ENCODE measurements at regions not wholly inside any gene's neighbourhood (a gene's known extent, or its start where the extent isn't known, plus 50 kb on each side); places are given as distances from the start of the nearest gene placed in this dataset.

GRCh38 chrX:96386325-96386724, 298.3 kb upstream of the DIAPH2 start:
- Histone ChIP-seq H3K9me3 (ENCODE audit: control insufficient read depth in 2 of 2, insufficient read depth in 1 of 2, low read depth in 1 of 2, low read length in 1 of 2) (no peaks in the 10 kb centered on the region), H3K4me3 (ENCODE audit: low read depth in 1 of 3, low read length in 3 of 3) (no peak overlapping the region), H3K27ac (ENCODE audit: low read depth in 1 of 3, low read length in 2 of 3) (no peak overlapping the region), H3K27me3 (ENCODE audit: control insufficient read depth in 3 of 3, insufficient read depth in 3 of 3, low read length in 3 of 3) (no peaks in the 10 kb centered on the region), H3K4me1 (ENCODE audit: control insufficient read depth in 3 of 3, insufficient read depth in 2 of 3, low read depth in 1 of 3, low read length in 2 of 3) (no peaks in the 10 kb centered on the region), H3K36me3 (ENCODE audit: control insufficient read depth in 3 of 3, insufficient read depth in 2 of 3, low read depth in 1 of 3, low read length in 3 of 3) (no peaks in the 10 kb centered on the region)
- no peak for DNase-seq
- 48 to 68% (median 53%) methylated on average over 3 of the region's 3 CpGs for WGBS, 3 donors
- FAIRE-seq = no peak

GRCh38 chrX:96386981-96387380, 297.7 kb upstream of the DIAPH2 start:
- no peak for FAIRE-seq

GRCh38 chrX:96387801-96388200, 296.8 kb upstream of the DIAPH2 start:
- Histone ChIP-seq H3K27ac (ENCODE audit: low read depth in 1 of 3, low read length in 2 of 3) (no peak overlapping the region), H3K27me3 (ENCODE audit: control insufficient read depth in 3 of 3, insufficient read depth in 3 of 3, low read length in 3 of 3) (no peaks in the 10 kb centered on the region), H3K36me3 (ENCODE audit: control insufficient read depth in 3 of 3, insufficient read depth in 2 of 3, low read depth in 1 of 3, low read length in 3 of 3) (no peaks in the 10 kb centered on the region), H3K4me1 (ENCODE audit: control insufficient read depth in 3 of 3, insufficient read depth in 2 of 3, low read depth in 1 of 3, low read length in 2 of 3) (no peaks in the 10 kb centered on the region), H3K4me3 (ENCODE audit: low read depth in 1 of 3, low read length in 3 of 3) (no peak overlapping the region), H3K9me3 (ENCODE audit: control insufficient read depth in 2 of 2, insufficient read depth in 1 of 2, low read depth in 1 of 2, low read length in 1 of 2) (no peaks in the 10 kb centered on the region)
- DNase-seq (no peak), FAIRE-seq (no peak)
- WGBS, 3 donors = 68 to 77% (median 68%) methylated on average over 2 of the region's 2 CpGs

More at GRCh38 chrX:96386981-96387380, 297.7 kb upstream of the DIAPH2 start:
- Histone ChIP-seq H3K9me3 (ENCODE audit: control insufficient read depth in 2 of 2, insufficient read depth in 1 of 2, low read depth in 1 of 2, low read length in 1 of 2) (no peaks in the 10 kb centered on the region), H3K4me3 (ENCODE audit: low read depth in 1 of 3, low read length in 3 of 3) (no peak overlapping the region), H3K27me3 (ENCODE audit: control insufficient read depth in 3 of 3, insufficient read depth in 3 of 3, low read length in 3 of 3) (no peaks in the 10 kb centered on the region), H3K27ac (ENCODE audit: low read depth in 1 of 3, low read length in 2 of 3) (no peak overlapping the region), H3K36me3 (ENCODE audit: control insufficient read depth in 3 of 3, insufficient read depth in 2 of 3, low read depth in 1 of 3, low read length in 3 of 3) (no peaks in the 10 kb centered on the region), H3K4me1 (ENCODE audit: control insufficient read depth in 3 of 3, insufficient read depth in 2 of 3, low read depth in 1 of 3, low read length in 2 of 3) (no peaks in the 10 kb centered on the region)
- 84 to 94% (median 88%) methylated on average over 2 of the region's 2 CpGs for whole genome bisulfite sequencing, 3 donors
- DNase-seq = no peak

- FAIRE-seq = no peak
These were observed 295.2 kb upstream of the DIAPH2 start for GRCh38 chrX:96389281-96390047.

GRCh38 chrX:96394598-96394997, 290.0 kb upstream of the DIAPH2 start:
- DNase-seq (no peak), FAIRE-seq (no peak)
- H3K4me1 ChIP-seq (ENCODE audit: control insufficient read depth in 3 of 3, insufficient read depth in 2 of 3, low read depth in 1 of 3, low read length in 2 of 3) = no peaks in the 10 kb centered on the region

More at GRCh38 chrX:96389281-96390047, 295.2 kb upstream of the DIAPH2 start:
- H3K9me3 ChIP-seq (ENCODE audit: control insufficient read depth in 2 of 2, insufficient read depth in 1 of 2, low read depth in 1 of 2, low read length in 1 of 2) = no peaks in the 10 kb centered on the region
- no peak overlapping the region for H3K27ac ChIP-seq (ENCODE audit: low read depth in 1 of 3, low read length in 2 of 3)
- no peaks in the 10 kb centered on the region for H3K27me3 ChIP-seq (ENCODE audit: control insufficient read depth in 3 of 3, insufficient read depth in 3 of 3, low read length in 3 of 3)
- no peaks in the 10 kb centered on the region for H3K36me3 ChIP-seq (ENCODE audit: control insufficient read depth in 3 of 3, insufficient read depth in 2 of 3, low read depth in 1 of 3, low read length in 3 of 3)
- no peak for DNase-seq
- 45 to 73% (median 55%) methylated on average over 5 of the region's 5 CpGs for WGBS, 3 donors
- H3K4me1 ChIP-seq (ENCODE audit: control insufficient read depth in 3 of 3, insufficient read depth in 2 of 3, low read depth in 1 of 3, low read length in 2 of 3) = no peaks in the 10 kb centered on the region
- H3K4me3 ChIP-seq (ENCODE audit: low read depth in 1 of 3, low read length in 3 of 3) = no peak overlapping the region

GRCh38 chrX:96403446-96403845, 281.2 kb upstream of the DIAPH2 start:
- no peak overlapping the region for H3K4me3 ChIP-seq (ENCODE audit: low read depth in 1 of 3, low read length in 3 of 3)
- no peaks in the 10 kb centered on the region for H3K9me3 ChIP-seq (ENCODE audit: control insufficient read depth in 2 of 2, insufficient read depth in 1 of 2, low read depth in 1 of 2, low read length in 1 of 2)
- H3K27ac ChIP-seq (ENCODE audit: low read depth in 1 of 3, low read length in 2 of 3) = no peak overlapping the region
- no peaks in the 10 kb centered on the region for H3K36me3 ChIP-seq (ENCODE audit: control insufficient read depth in 3 of 3, insufficient read depth in 2 of 3, low read depth in 1 of 3, low read length in 3 of 3)
- H3K4me1 ChIP-seq (ENCODE audit: control insufficient read depth in 3 of 3, insufficient read depth in 2 of 3, low read depth in 1 of 3, low read length in 2 of 3) = no peaks in the 10 kb centered on the region
- no peaks in the 10 kb centered on the region for H3K27me3 ChIP-seq (ENCODE audit: control insufficient read depth in 3 of 3, insufficient read depth in 3 of 3, low read length in 3 of 3)
- DNase-seq (no peak), FAIRE-seq (no peak)
- WGBS, 3 donors = 38 to 56% (median 39%) methylated on average over 3 of the region's 3 CpGs

More at GRCh38 chrX:96394598-96394997, 290.0 kb upstream of the DIAPH2 start:
- Histone ChIP-seq H3K27me3 (ENCODE audit: control insufficient read depth in 3 of 3, insufficient read depth in 3 of 3, low read length in 3 of 3) (no peaks in the 10 kb centered on the region), H3K36me3 (ENCODE audit: control insufficient read depth in 3 of 3, insufficient read depth in 2 of 3, low read depth in 1 of 3, low read length in 3 of 3) (no peaks in the 10 kb centered on the region), H3K27ac (ENCODE audit: low read depth in 1 of 3, low read length in 2 of 3) (no peak overlapping the region), H3K4me3 (ENCODE audit: low read depth in 1 of 3, low read length in 3 of 3) (no peak overlapping the region), H3K9me3 (ENCODE audit: control insufficient read depth in 2 of 2, insufficient read depth in 1 of 2, low read depth in 1 of 2, low read length in 1 of 2) (no peaks in the 10 kb centered on the region)
- WGBS, 3 donors = 22 to 73% (median 50%) methylated on average over 1 of the region's 1 CpG

GRCh38 chrX:96405842-96406241, 278.8 kb upstream of the DIAPH2 start:
- WGBS, 3 donors = 94 to 100% (median 94%) methylated on average over 1 of the region's 1 CpG
- no peak for FAIRE-seq
- H3K27ac ChIP-seq (ENCODE audit: low read depth in 1 of 3, low read length in 2 of 3) = no peak overlapping the region

GRCh38 chrX:96407072-96407471, 277.6 kb upstream of the DIAPH2 start:
- no peak for FAIRE-seq
- H3K9me3 ChIP-seq (ENCODE audit: control insufficient read depth in 2 of 2, insufficient read depth in 1 of 2, low read depth in 1 of 2, low read length in 1 of 2) = no peaks in the 10 kb centered on the region
- H3K27ac ChIP-seq (ENCODE audit: low read depth in 1 of 3, low read length in 2 of 3) = no peak overlapping the region
- H3K4me3 ChIP-seq (ENCODE audit: low read depth in 1 of 3, low read length in 3 of 3) = no peak overlapping the region
- peak; percentile 1 to 36 for DNase-seq
- H3K4me1 ChIP-seq (ENCODE audit: control insufficient read depth in 3 of 3, insufficient read depth in 2 of 3, low read depth in 1 of 3, low read length in 2 of 3) = no peaks in the 10 kb centered on the region
- H3K36me3 ChIP-seq (ENCODE audit: control insufficient read depth in 3 of 3, insufficient read depth in 2 of 3, low read depth in 1 of 3, low read length in 3 of 3) = no peaks in the 10 kb centered on the region
- no peaks in the 10 kb centered on the region for H3K27me3 ChIP-seq (ENCODE audit: control insufficient read depth in 3 of 3, insufficient read depth in 3 of 3, low read length in 3 of 3)
- 4 to 19% (median 16%) methylated on average over 3 of the region's 3 CpGs for WGBS, 3 donors

More at GRCh38 chrX:96405842-96406241, 278.8 kb upstream of the DIAPH2 start:
- DNase-seq = no peak
- Histone ChIP-seq H3K36me3 (ENCODE audit: control insufficient read depth in 3 of 3, insufficient read depth in 2 of 3, low read depth in 1 of 3, low read length in 3 of 3) (no peaks in the 10 kb centered on the region), H3K9me3 (ENCODE audit: control insufficient read depth in 2 of 2, insufficient read depth in 1 of 2, low read depth in 1 of 2, low read length in 1 of 2) (no peaks in the 10 kb centered on the region), H3K4me1 (ENCODE audit: control insufficient read depth in 3 of 3, insufficient read depth in 2 of 3, low read depth in 1 of 3, low read length in 2 of 3) (no peaks in the 10 kb centered on the region), H3K4me3 (ENCODE audit: low read depth in 1 of 3, low read length in 3 of 3) (no peak overlapping the region), H3K27me3 (ENCODE audit: control insufficient read depth in 3 of 3, insufficient read depth in 3 of 3, low read length in 3 of 3) (no peaks in the 10 kb centered on the region)

GRCh38 chrX:96407501-96407900, 277.1 kb upstream of the DIAPH2 start:
- peak; percentile 5 to 9 for DNase-seq
- Histone ChIP-seq H3K36me3 (ENCODE audit: control insufficient read depth in 3 of 3, insufficient read depth in 2 of 3, low read depth in 1 of 3, low read length in 3 of 3) (no peaks in the 10 kb centered on the region), H3K4me1 (ENCODE audit: control insufficient read depth in 3 of 3, insufficient read depth in 2 of 3, low read depth in 1 of 3, low read length in 2 of 3) (no peaks in the 10 kb centered on the region), H3K9me3 (ENCODE audit: control insufficient read depth in 2 of 2, insufficient read depth in 1 of 2, low read depth in 1 of 2, low read length in 1 of 2) (no peaks in the 10 kb centered on the region), H3K27me3 (ENCODE audit: control insufficient read depth in 3 of 3, insufficient read depth in 3 of 3, low read length in 3 of 3) (no peaks in the 10 kb centered on the region), H3K27ac (ENCODE audit: low read depth in 1 of 3, low read length in 2 of 3) (no peak overlapping the region), H3K4me3 (ENCODE audit: low read depth in 1 of 3, low read length in 3 of 3) (no peak overlapping the region)
- FAIRE-seq = no peak
- WGBS, 3 donors = 11 to 41% (median 38%) methylated on average over 2 of the region's 2 CpGs
